ENCODE measurements at regions not wholly inside any gene's neighbourhood (a gene's known extent, or its start where the extent isn't known, plus 50 kb on each side); places are given as distances from the start of the nearest gene placed in this dataset.
"Not testable (repeated sequence)": the region's sequence is repeated elsewhere in the genome, so short reads cannot be mapped to it uniquely, and the experiment has no call there.

DNA sequence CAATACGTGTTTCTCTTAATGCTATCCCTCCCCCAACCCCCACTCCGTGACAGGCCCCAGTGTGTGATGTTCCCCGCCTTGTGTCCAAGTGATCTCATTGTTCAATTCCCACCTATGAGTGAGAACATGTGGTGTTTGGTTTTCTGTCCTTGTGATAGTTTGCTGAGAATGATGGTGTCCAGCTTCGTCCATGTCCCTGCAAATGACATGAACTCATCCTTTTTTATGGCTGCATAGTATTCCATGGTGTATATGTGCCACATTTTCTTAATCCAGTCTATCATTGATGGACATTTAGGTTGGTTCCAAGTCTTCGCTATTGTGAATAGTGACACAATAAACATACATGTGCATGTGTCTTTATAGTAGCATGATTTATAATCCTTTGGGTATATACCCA lies 52.5 kb downstream of the KIAA0408 start:
- not testable (repeated sequence) for TF ChIP-seq CTCF (IDR thresholded peaks at IDR 0.05; ENCODE audit: low read depth, low read length); POLR2A (IDR thresholded peaks at IDR 0.05; ENCODE audit: extremely low read depth, insufficient read length); MYC (IDR thresholded peaks at IDR 0.05; ENCODE audit: low read depth, low read length)
